Omental fat pad (tissue), 3 donors: ENCODE measurements at regions not wholly inside any gene's neighbourhood (a gene's known extent, or its start where the extent isn't known, plus 50 kb on each side); places are given as distances from the start of the nearest gene placed in this dataset.
"Not testable (repeated sequence)": the region's sequence is repeated elsewhere in the genome, so short reads cannot be mapped to it uniquely, and the experiment has no call there.

Source experiments
- ATAC-seq: fragments of 150-250 bp; one replicate; pipeline ENCODE4 v1.9.1; 2016; ENCODE audit warnings: mild to moderate bottlenecking, moderate library complexity; ENCODE audit not compliant: low FRiP score
- DNase-seq: peaks from one replicate; pipeline ENCODE4 v3.0.0-alpha.2; 2019; ENCODE audit warnings: low spot score
- CTCF ChIP-seq, 3 donors: fragments of 450-650 bp; IDR thresholded peaks; one replicate each; pipeline ENCODE4 v1.5.1; 2016 to 2017; ENCODE audit warnings: antibody characterized with exemption in 3 of 3, mild to moderate bottlenecking in 3 of 3, moderate library complexity in 2 of 3

GRCh38 chr9:24901319-24901718 lies 355.6 kb upstream of the IZUMO3 start:
- ATAC-seq: no peak
- TF ChIP-seq CTCF (IDR thresholded peaks at IDR 0.05): no peak
- no peak for DNase-seq

GRCh38 chr9:24900179-24900578 lies 354.5 kb upstream of the IZUMO3 start:
- ATAC-seq: no peak
- TF ChIP-seq CTCF (IDR thresholded peaks at IDR 0.05): no peak
- DNase-seq: no peak

- DNase-seq (no peak), ATAC-seq (no peak)
- no peak for TF ChIP-seq CTCF (IDR thresholded peaks at IDR 0.05)
Observed at GRCh38 chr9:24899463-24899862, 353.8 kb upstream of the IZUMO3 start.

GRCh38 chr9:24897826-24898225 lies 352.1 kb upstream of the IZUMO3 start:
- no peak for ATAC-seq
- no peak for DNase-seq
- no peak for TF ChIP-seq CTCF (IDR thresholded peaks at IDR 0.05)

- ATAC-seq: no peak
- no peak for DNase-seq
- no peak for TF ChIP-seq CTCF (IDR thresholded peaks at IDR 0.05)
Observed at GRCh38 chr9:24881361-24881760, 335.7 kb upstream of the IZUMO3 start.

GRCh38 chr9:24879591-24879990 lies 333.9 kb upstream of the IZUMO3 start:
- DNase-seq: no peak
- no peak for TF ChIP-seq CTCF (IDR thresholded peaks at IDR 0.05)
- ATAC-seq: no peak

- not testable (repeated sequence) for DNase-seq, ATAC-seq
Observed at GRCh38 chr9:24856601-24857000, 310.9 kb upstream of the IZUMO3 start.
